DND-41 (cell line): ENCODE measurements at regions not wholly inside any gene's neighbourhood (a gene's known extent, or its start where the extent isn't known, plus 50 kb on each side); places are given as distances from the start of the nearest gene placed in this dataset.

Experiments
- ATAC-seq: fragments of 200-7000 bp; cut with Tn5 transposase; 3 replicates; pipeline ENCODE4 v1.9.1; 2021; ENCODE audit warnings: low read depth; ENCODE audit not compliant: insufficient read depth
- DNase-seq: peaks from one replicate; pipeline ENCODE4 v3.0.0-alpha.2; 2020
- H2AFZ ChIP-seq: 2 replicates; pipeline ENCODE4 v1.6.0; 2012; ENCODE audit warnings: low read depth, low read length
- H3K27ac ChIP-seq: 2 replicates; pipeline ENCODE4 v1.5.1; 2012; ENCODE audit warnings: low read length, inconsistent platforms
- H3K27me3 ChIP-seq: fragments of 200-600 bp; sonication (generic); 2 replicates; pipeline ENCODE4 v1.6.0; 2012; ENCODE audit warnings: low read length, mild to moderate bottlenecking, inconsistent platforms; ENCODE audit not compliant: insufficient read depth, poor library complexity
- H3K36me3 ChIP-seq: 2 replicates; pipeline ENCODE4 v1.5.1; 2012; ENCODE audit warnings: low read length, inconsistent platforms; ENCODE audit not compliant: insufficient read depth
- H3K4me1 ChIP-seq: 2 replicates; pipeline ENCODE4 v1.5.1; 2012; ENCODE audit warnings: mild to moderate bottlenecking, low read length; ENCODE audit not compliant: insufficient read depth
- H3K4me2 ChIP-seq: 2 replicates; pipeline ENCODE4 v1.6.0; 2012; ENCODE audit warnings: mild to moderate bottlenecking, moderate library complexity, low read length, inconsistent platforms; ENCODE audit not compliant: insufficient read depth
- H3K4me3 ChIP-seq, 2 experiments: fragments of 200-600 bp in 1 of 2; shearing (Covaris generic) in 1 of 2; 2 replicates each; pipeline ENCODE4 v1.5.1; 2012 to 2016; ENCODE audit warnings: inconsistent platforms in 2 of 2, low read length in 2 of 2, mild to moderate bottlenecking in 2 of 2, low read depth in 1 of 2, moderate library complexity in 1 of 2
- H3K79me2 ChIP-seq: 2 replicates; pipeline ENCODE4 v1.6.0; 2012; ENCODE audit warnings: low read length, inconsistent platforms; ENCODE audit not compliant: insufficient read depth
- H3K9ac ChIP-seq: 2 replicates; pipeline ENCODE4 v1.6.0; 2012; ENCODE audit warnings: low read depth, mild to moderate bottlenecking, inconsistent platforms, low read length, moderate library complexity
- H3K9me3 ChIP-seq: 2 replicates; pipeline ENCODE4 v1.5.1; 2012; ENCODE audit warnings: low read length, moderate library complexity, mild to moderate bottlenecking, inconsistent platforms; ENCODE audit not compliant: insufficient read depth, severe bottlenecking
- H4K20me1 ChIP-seq: 2 replicates; pipeline ENCODE4 v1.6.0; 2012; ENCODE audit warnings: low read length; ENCODE audit not compliant: insufficient read depth
- CTCF ChIP-seq: IDR thresholded peaks from 2 replicates; pipeline ENCODE4 v1.5.1; 2012; ENCODE audit warnings: borderline replicate concordance, low read length, moderate library complexity, mild to moderate bottlenecking; ENCODE audit not compliant: poor library complexity, severe bottlenecking; ENCODE audit errors: extremely low read depth
- EZH2 ChIP-seq: IDR thresholded peaks from 3 replicates; pipeline ENCODE4 v1.6.1; 2012; ENCODE audit warnings: borderline replicate concordance, low read depth, mild to moderate bottlenecking, moderate library complexity, low read length, inconsistent platforms; ENCODE audit not compliant: severe bottlenecking

GRCh38 chr4:123577225-123577906 lies 180.8 kb downstream of the SPRY1 start:
- no peak overlapping the region for H3K27ac ChIP-seq
- no peaks in the 10 kb centered on the region for H3K4me1 ChIP-seq
- H3K79me2 ChIP-seq, result no peaks in the 10 kb centered on the region
- no peak overlapping the region for H2AFZ ChIP-seq
- no peak for TF ChIP-seq CTCF
- TF ChIP-seq EZH2, result no peak
- ATAC-seq, result no peak
- H3K36me3 ChIP-seq, result no peaks in the 10 kb centered on the region
- no peak overlapping the region for H3K4me3 ChIP-seq
- H3K27me3 ChIP-seq, result no peaks in the 10 kb centered on the region
- H3K9me3 ChIP-seq, result peaks cover 10% of the 10 kb centered on the region
- H3K9ac ChIP-seq, result no peak overlapping the region
- no peak overlapping the region for H3K4me2 ChIP-seq
- DNase-seq, result no peak
- no peaks in the 10 kb centered on the region for H4K20me1 ChIP-seq

- H4K20me1 ChIP-seq, result no peaks in the 10 kb centered on the region
- H3K4me1 ChIP-seq, result no peaks in the 10 kb centered on the region
- H3K9ac ChIP-seq, result no peak overlapping the region
- no peak for TF ChIP-seq CTCF
- DNase-seq (no peak), ATAC-seq (no peak)
- H3K27me3 ChIP-seq, result no peaks in the 10 kb centered on the region
- no peak overlapping the region for H3K4me3 ChIP-seq
- H3K79me2 ChIP-seq, result no peaks in the 10 kb centered on the region
- no peak overlapping the region for H2AFZ ChIP-seq
- H3K27ac ChIP-seq, result no peak overlapping the region
- H3K4me2 ChIP-seq, result no peak overlapping the region
- no peaks in the 10 kb centered on the region for H3K36me3 ChIP-seq
- peaks cover 10% of the 10 kb centered on the region for H3K9me3 ChIP-seq
Measured at GRCh38 chr4:123578276-123579029, 181.9 kb downstream of the SPRY1 start.

GRCh38 chr4:123579961-123580360 lies 183.4 kb downstream of the SPRY1 start:
- no peak for TF ChIP-seq CTCF
- no peak for TF ChIP-seq EZH2
- Histone ChIP-seq H3K4me2 (no peak overlapping the region), H3K79me2 (no peaks in the 10 kb centered on the region), H3K4me3 (no peak overlapping the region), H3K27me3 (no peaks in the 10 kb centered on the region), H4K20me1 (no peaks in the 10 kb centered on the region), H3K4me1 (no peaks in the 10 kb centered on the region), H3K36me3 (no peaks in the 10 kb centered on the region), H2AFZ (no peak overlapping the region), H3K9me3 (peaks cover 10% of the 10 kb centered on the region), H3K9ac (no peak overlapping the region), H3K27ac (no peak overlapping the region)
- ATAC-seq (no peak), DNase-seq (no peak)
